ENCODE measurements at regions not wholly inside any gene's neighbourhood (a gene's known extent, or its start where the extent isn't known, plus 50 kb on each side); places are given as distances from the start of the nearest gene placed in this dataset.

GRCh38 chr15:70261083-70261482 is 163.4 kb upstream of the TLE3 start:
- Histone ChIP-seq H4K20me1 (ENCODE audit: control insufficient read depth, insufficient read depth, insufficient read length) (no peaks in the 10 kb centered on the region), H3K56ac (ENCODE audit: insufficient read length, low read depth, low read length) (no peak overlapping the region), H3K18ac (ENCODE audit: insufficient read length, low read depth, low read length) (no peak overlapping the region), H2BK5ac (ENCODE audit: insufficient read length, low read length) (no peak overlapping the region), H4K5ac (ENCODE audit: insufficient read length, low read depth, low read length) (no peak overlapping the region), H3K23me2 (ENCODE audit: insufficient read length, low read depth, low read length, poor library complexity, severe bottlenecking) (no peaks in the 10 kb centered on the region), H2BK15ac (ENCODE audit: low read depth, low read length) (no peak overlapping the region), H3K9me3 (ENCODE audit: control insufficient read depth, low read depth, low read length) (no peaks in the 10 kb centered on the region), H3K27me3 (ENCODE audit: insufficient read depth, low read length) (no peaks in the 10 kb centered on the region), H2AK5ac (ENCODE audit: insufficient read length, low read length) (no peak overlapping the region), H2BK20ac (ENCODE audit: low read depth, low read length, poor library complexity, severe bottlenecking) (no peak overlapping the region), H3K79me2 (ENCODE audit: insufficient read depth, low read length) (no peaks in the 10 kb centered on the region), H3K9ac (ENCODE audit: extremely low read depth, insufficient read length, low read length) (no peak overlapping the region), H3K14ac (ENCODE audit: insufficient read depth, low read length) (no peak overlapping the region; the same call in 1 of the 2 replicates), H3T11ph (ENCODE audit: low read length) (no peak overlapping the region), H3K27ac (ENCODE audit: insufficient read length, low read depth, low read length) (no peak overlapping the region), H3K4me1 (ENCODE audit: insufficient read depth, low read length) (peaks cover 4% of the 10 kb centered on the region), H3K4ac (ENCODE audit: low read depth, low read length) (no peak overlapping the region), H4K8ac (replicated peaks; ENCODE audit: insufficient read length, low read depth, low read length) (no peak overlapping the region), H2BK12ac (ENCODE audit: insufficient read length, low read depth, low read length) (no peak overlapping the region), H3K4me2 (ENCODE audit: insufficient read depth, insufficient read length, low read length) (no peak overlapping the region), H4K91ac (ENCODE audit: insufficient read length, low read depth, low read length) (no peak overlapping the region), H2BK120ac (ENCODE audit: low read depth, low read length, poor library complexity, severe bottlenecking) (no peak overlapping the region), H3K79me1 (ENCODE audit: insufficient read depth, low read depth, low read length, poor library complexity, severe bottlenecking) (no peaks in the 10 kb centered on the region), H2AFZ (ENCODE audit: low read length) (no peak overlapping the region), H3K23ac (ENCODE audit: insufficient read length, low read depth, low read length) (no peak overlapping the region)
- WGBS (ENCODE audit: extremely low coverage, insufficient read length, low lambda C conversion rate): no CpG with 5 or more reads among the region's 4 CpGs
- Mint-ChIP-seq H3K27me3 (ENCODE audit: low read depth) (peaks cover 13% of the 10 kb centered on the region), H3K4me1 (peaks cover 15 to 28% of the 10 kb centered on the region in 2 experiments), H3K36me3 (ENCODE audit: insufficient read depth in 1 of 3, low read depth in 3 of 3) (no peaks in the 10 kb centered on the region), H3K27ac (peak overlapping the region in 1 of 3 experiments; percentile 67; a peak in 1 of 7 replicates), H3K9me3 (no peaks in the 10 kb centered on the region), H3K4me3 (no peak overlapping the region)
- TF ChIP-seq CTCF (conservative IDR thresholded peaks at IDR 0.05): no peak
- no peak for DNase-seq
